Right lobe of liver (tissue), 6 donors: ENCODE measurements at regions not wholly inside any gene's neighbourhood (a gene's known extent, or its start where the extent isn't known, plus 50 kb on each side); places are given as distances from the start of the nearest gene placed in this dataset.

Experiments
- ATAC-seq, 4 donors: fragments of 200-7000 bp; cut with Tn5 transposase; one replicate each; pipeline ENCODE4 v1.9.1; 2020; ENCODE audit warnings: mild to moderate bottlenecking in 4 of 4, moderate library complexity in 4 of 4
- DNase-seq, 3 donors: peaks; one replicate each; pipeline ENCODE4 v3.0.0-alpha.2; 2020
- H3K27ac ChIP-seq, 3 donors: fragments of 200-600 bp; one replicate each; pipeline ENCODE4 v1.8.0; 2022
- H3K27me3 ChIP-seq, 2 donors: fragments of 200-600 bp; one replicate each; pipeline ENCODE4 v1.8.0; 2022
- H3K36me3 ChIP-seq, 4 donors: fragments of 200-600 bp; sonication (generic) in 1 of 4; one replicate each; pipeline versions ENCODE4 v1.5.1 to v1.8.0; 2017 to 2022; ENCODE audit warnings: control low read depth in 1 of 4
- H3K4me1 ChIP-seq, 4 donors: fragments of 200-600 bp; sonication (generic) in 1 of 4; one replicate each; pipeline versions ENCODE4 v1.5.1 to v1.8.0; 2017 to 2022; ENCODE audit warnings: control low read depth in 1 of 4
- H3K4me3 ChIP-seq, 3 donors: fragments of 200-600 bp; one replicate each; pipeline ENCODE4 v1.8.0; 2022
- H3K9me3 ChIP-seq, 4 donors: fragments of 200-600 bp; sonication (generic) in 1 of 4; one replicate each; pipeline versions ENCODE4 v1.5.1 to v1.8.0; 2017 to 2022; ENCODE audit warnings: control low read depth in 1 of 4
- CTCF ChIP-seq, 4 donors: fragments of 200-600 bp in 3 of 4; fragments of 450-650 bp in 1 of 4; IDR thresholded peaks; one replicate each; pipeline versions ENCODE4 v1.5.1 to v1.8.0; 2016 to 2022; ENCODE audit warnings: antibody characterized with exemption in 4 of 4, mild to moderate bottlenecking in 2 of 4
- POLR2A ChIP-seq: fragments of 450-650 bp; IDR thresholded peaks from one replicate; pipeline ENCODE4 v1.6.1; 2017; ENCODE audit warnings: antibody characterized with exemption, mild to moderate bottlenecking
- WGBS: methylation state at CpG from one replicate; pipeline ENCODE4 v1.1.6; 2018; ENCODE audit warnings: low coverage, low lambda C conversion rate; ENCODE audit not compliant: insufficient coverage; ENCODE audit errors: missing lambda C conversion rate; 5-methylcytosine and 5-hydroxymethylcytosine counted together
- intact Hi-C, 2 donors: fragments of 100-400 bp; cut with DNase I; formaldehyde crosslinking; loops; one replicate each; pipeline versions ENCODE4 v1.11.2 to v1.14.1; 2022
- donor health status: DM: no; HTN: yes; CAD: no.
- donor health status: DM: no; HTN: no; CAD: no.
- donor health status: DM: no; HTN: no; CAD: no.
- donor health status: DM: no; HTN: yes; CAD: no.
- donor health status: DM: no; HTN: yes; CAD: no.

- DNase-seq (no peak), ATAC-seq (no peak)
- H3K4me3 ChIP-seq = no peak overlapping the region
- H3K4me1 ChIP-seq = no peaks in the 10 kb centered on the region
- intact Hi-C loops = no loop called here
- no peaks in the 10 kb centered on the region for H3K36me3 ChIP-seq
- H3K27ac ChIP-seq = no peak overlapping the region
- TF ChIP-seq CTCF (IDR thresholded peaks at IDR 0.05) (no peak), POLR2A (no peak)
- no peaks in the 10 kb centered on the region for H3K9me3 ChIP-seq
- 89% methylated on average over 1 of the region's 2 CpGs for WGBS
- H3K27me3 ChIP-seq = no peaks in the 10 kb centered on the region
Observed at GRCh38 chr3:135632556-135633065, 332.9 kb upstream of the PPP2R3A start.

GRCh38 chr3:135633078-135633477 is 332.4 kb upstream of the PPP2R3A start:
- H3K4me3 ChIP-seq = no peak overlapping the region
- ATAC-seq (no peak), DNase-seq (no peak)
- H3K36me3 ChIP-seq = no peaks in the 10 kb centered on the region
- no peaks in the 10 kb centered on the region for H3K9me3 ChIP-seq
- no peaks in the 10 kb centered on the region for H3K27me3 ChIP-seq
- H3K4me1 ChIP-seq = no peaks in the 10 kb centered on the region
- 58% methylated on average over 2 of the region's 2 CpGs for WGBS
- TF ChIP-seq POLR2A (no peak), CTCF (IDR thresholded peaks at IDR 0.05) (no peak)
- intact Hi-C loops = no loop called here
- H3K27ac ChIP-seq = no peak overlapping the region

- Histone ChIP-seq H3K4me3 (no peak overlapping the region), H3K9me3 (no peaks in the 10 kb centered on the region), H3K27me3 (no peaks in the 10 kb centered on the region), H3K27ac (no peak overlapping the region), H3K4me1 (no peaks in the 10 kb centered on the region), H3K36me3 (no peaks in the 10 kb centered on the region)
- TF ChIP-seq CTCF (IDR thresholded peaks at IDR 0.05) = no peak
- TF ChIP-seq POLR2A = no peak
- DNase-seq (no peak), ATAC-seq (no peak)
- WGBS = 54% methylated on average over 1 of the region's 1 CpG
- intact Hi-C loops = no loop called here
Observed at GRCh38 chr3:135636596-135636995, 328.9 kb upstream of the PPP2R3A start.

- Histone ChIP-seq H3K4me1 (no peaks in the 10 kb centered on the region), H3K27me3 (no peaks in the 10 kb centered on the region), H3K36me3 (no peaks in the 10 kb centered on the region), H3K4me3 (no peak overlapping the region), H3K9me3 (no peaks in the 10 kb centered on the region), H3K27ac (no peak overlapping the region)
- WGBS = 54% methylated on average over 3 of the region's 3 CpGs
- DNase-seq (no peak), ATAC-seq (no peak)
- intact Hi-C loops = no loop called here
- no peak for TF ChIP-seq CTCF (IDR thresholded peaks at IDR 0.05)
- TF ChIP-seq POLR2A = no peak
Observed at GRCh38 chr3:135637013-135637412, 328.5 kb upstream of the PPP2R3A start.

GRCh38 chr3:135641761-135642160 is 323.8 kb upstream of the PPP2R3A start:
- intact Hi-C loops = no loop called here
- ATAC-seq (no peak), DNase-seq (no peak)
- no peak overlapping the region for H3K4me3 ChIP-seq
- H3K36me3 ChIP-seq = no peaks in the 10 kb centered on the region
- no peak for TF ChIP-seq POLR2A
- TF ChIP-seq CTCF (IDR thresholded peaks at IDR 0.05) = no peak
- H3K9me3 ChIP-seq = no peaks in the 10 kb centered on the region
- no peaks in the 10 kb centered on the region for H3K27me3 ChIP-seq
- H3K27ac ChIP-seq = no peak overlapping the region
- no peaks in the 10 kb centered on the region for H3K4me1 ChIP-seq
